Stromal cell of bone marrow (primary cell): ENCODE measurements at regions not wholly inside any gene's neighbourhood (a gene's known extent, or its start where the extent isn't known, plus 50 kb on each side); places are given as distances from the start of the nearest gene placed in this dataset.
A peak's percentile ranks its signal among the peaks of the same experiment; 100 is the strongest.

Experiments used
- DNase-seq: peaks from one replicate; pipeline ENCODE4 v3.0.0-alpha.2; 2012; ENCODE audit warnings: low read depth

- no peak for DNase-seq
Observed at GRCh38 chr5:117519957-117520500, 945.4 kb upstream of the SEMA6A start.

- no peak for DNase-seq
Observed at GRCh38 chr5:117504305-117504704, 929.7 kb upstream of the SEMA6A start.

GRCh38 chr5:117497601-117498000, 923.0 kb upstream of the SEMA6A start:
- DNase-seq, result no peak

- DNase-seq, result no peak
Observed at GRCh38 chr5:117496801-117497200, 922.2 kb upstream of the SEMA6A start.

GRCh38 chr5:117494188-117494587, 919.6 kb upstream of the SEMA6A start:
- no peak for DNase-seq

GRCh38 chr5:117488976-117489500, 914.4 kb upstream of the SEMA6A start:
- DNase-seq, result no peak

GRCh38 chr5:117487556-117487955, 912.9 kb upstream of the SEMA6A start:
- no peak for DNase-seq

GRCh38 chr5:117486879-117487391, 912.3 kb upstream of the SEMA6A start:
- DNase-seq, result no peak

- DNase-seq, result no peak
Observed at GRCh38 chr5:117486261-117486660, 911.6 kb upstream of the SEMA6A start.

- no peak for DNase-seq
Observed at GRCh38 chr5:117475919-117476318, 901.3 kb upstream of the SEMA6A start.

- DNase-seq, result no peak
Observed at GRCh38 chr5:117473165-117473564, 898.5 kb upstream of the SEMA6A start.

- no peak for DNase-seq
Observed at GRCh38 chr5:117463881-117464570, 889.4 kb upstream of the SEMA6A start.

GRCh38 chr5:117461966-117462365, 887.3 kb upstream of the SEMA6A start:
- DNase-seq, result no peak

GRCh38 chr5:117461403-117461802, 886.8 kb upstream of the SEMA6A start:
- no peak for DNase-seq

GRCh38 chr5:117457656-117458055, 883.0 kb upstream of the SEMA6A start:
- no peak for DNase-seq

- no peak for DNase-seq
Observed at GRCh38 chr5:117456866-117457470, 882.3 kb upstream of the SEMA6A start.

GRCh38 chr5:117455236-117456233, 880.9 kb upstream of the SEMA6A start:
- no peak for DNase-seq

GRCh38 chr5:117454716-117455212, 880.1 kb upstream of the SEMA6A start:
- DNase-seq, result peak; percentile 2

GRCh38 chr5:117436846-117437245, 862.2 kb upstream of the SEMA6A start:
- DNase-seq, result no peak

GRCh38 chr5:117435203-117435602, 860.6 kb upstream of the SEMA6A start:
- no peak for DNase-seq

- no peak for DNase-seq
Observed at GRCh38 chr5:117434254-117434653, 859.6 kb upstream of the SEMA6A start.

GRCh38 chr5:117433818-117434217, 859.2 kb upstream of the SEMA6A start:
- DNase-seq, result no peak
